Lower leg skin (tissue), 3 donors: ENCODE measurements at regions not wholly inside any gene's neighbourhood (a gene's known extent, or its start where the extent isn't known, plus 50 kb on each side); places are given as distances from the start of the nearest gene placed in this dataset.

Experiments used
- POLR2A ChIP-seq, 2 donors: fragments of 450-650 bp; IDR thresholded peaks; one replicate each; pipeline ENCODE4 v1.6.1; 2016 to 2017; ENCODE audit warnings: antibody characterized with exemption in 2 of 2, mild to moderate bottlenecking in 1 of 2, moderate library complexity in 1 of 2
- TF ChIP-seq, protein P1 (sequence below), 3 donors: fragments of 450-650 bp; IDR thresholded peaks; one replicate each; pipeline ENCODE4 v1.5.1; 2016; ENCODE audit warnings: antibody characterized with exemption in 3 of 3, mild to moderate bottlenecking in 3 of 3, moderate library complexity in 2 of 3

DNA sequence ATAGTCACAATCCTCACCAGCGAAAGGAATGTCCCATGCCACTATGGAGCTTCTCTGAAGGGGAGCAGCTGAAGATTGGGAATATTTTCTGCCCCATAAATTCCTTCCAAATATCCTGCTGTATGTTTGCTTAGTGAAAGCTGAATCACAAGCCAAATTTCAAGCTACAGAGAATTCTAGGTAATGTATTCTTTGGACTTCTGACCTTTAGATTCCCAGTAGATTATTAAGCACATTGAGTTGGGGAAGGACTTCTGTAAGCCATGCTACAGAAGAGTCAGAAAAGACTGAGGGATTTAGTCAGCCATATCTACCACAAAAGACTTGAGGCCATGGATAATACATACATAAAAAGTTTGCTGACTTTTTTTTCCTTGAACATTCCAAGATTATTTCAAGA is 1342.0 kb upstream of the NUDT12 start:
- TF ChIP-seq, protein P1, sequence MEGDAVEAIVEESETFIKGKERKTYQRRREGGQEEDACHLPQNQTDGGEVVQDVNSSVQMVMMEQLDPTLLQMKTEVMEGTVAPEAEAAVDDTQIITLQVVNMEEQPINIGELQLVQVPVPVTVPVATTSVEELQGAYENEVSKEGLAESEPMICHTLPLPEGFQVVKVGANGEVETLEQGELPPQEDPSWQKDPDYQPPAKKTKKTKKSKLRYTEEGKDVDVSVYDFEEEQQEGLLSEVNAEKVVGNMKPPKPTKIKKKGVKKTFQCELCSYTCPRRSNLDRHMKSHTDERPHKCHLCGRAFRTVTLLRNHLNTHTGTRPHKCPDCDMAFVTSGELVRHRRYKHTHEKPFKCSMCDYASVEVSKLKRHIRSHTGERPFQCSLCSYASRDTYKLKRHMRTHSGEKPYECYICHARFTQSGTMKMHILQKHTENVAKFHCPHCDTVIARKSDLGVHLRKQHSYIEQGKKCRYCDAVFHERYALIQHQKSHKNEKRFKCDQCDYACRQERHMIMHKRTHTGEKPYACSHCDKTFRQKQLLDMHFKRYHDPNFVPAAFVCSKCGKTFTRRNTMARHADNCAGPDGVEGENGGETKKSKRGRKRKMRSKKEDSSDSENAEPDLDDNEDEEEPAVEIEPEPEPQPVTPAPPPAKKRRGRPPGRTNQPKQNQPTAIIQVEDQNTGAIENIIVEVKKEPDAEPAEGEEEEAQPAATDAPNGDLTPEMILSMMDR (IDR thresholded peaks at IDR 0.05), result no peak
- no peak for TF ChIP-seq POLR2A (IDR thresholded peaks at IDR 0.05)
